NB4 (cell line): ENCODE measurements at regions not wholly inside any gene's neighbourhood (a gene's known extent, or its start where the extent isn't known, plus 50 kb on each side); places are given as distances from the start of the nearest gene placed in this dataset.

ENCODE experiments used
- MAX ChIP-seq: IDR thresholded peaks from 2 replicates; pipeline ENCODE4 v1.6.1; 2011; ENCODE audit warnings: low read depth, low read length
- POLR2A ChIP-seq: IDR thresholded peaks from 2 replicates; pipeline ENCODE4 v1.6.1; 2011; ENCODE audit warnings: mild to moderate bottlenecking; ENCODE audit not compliant: insufficient read length; ENCODE audit errors: extremely low read depth
- TF ChIP-seq, protein P1 (sequence below): IDR thresholded peaks from one replicate; pipeline ENCODE4 v1.5.1; 2012; ENCODE audit warnings: low read depth, low read length

- TF ChIP-seq, protein P1, sequence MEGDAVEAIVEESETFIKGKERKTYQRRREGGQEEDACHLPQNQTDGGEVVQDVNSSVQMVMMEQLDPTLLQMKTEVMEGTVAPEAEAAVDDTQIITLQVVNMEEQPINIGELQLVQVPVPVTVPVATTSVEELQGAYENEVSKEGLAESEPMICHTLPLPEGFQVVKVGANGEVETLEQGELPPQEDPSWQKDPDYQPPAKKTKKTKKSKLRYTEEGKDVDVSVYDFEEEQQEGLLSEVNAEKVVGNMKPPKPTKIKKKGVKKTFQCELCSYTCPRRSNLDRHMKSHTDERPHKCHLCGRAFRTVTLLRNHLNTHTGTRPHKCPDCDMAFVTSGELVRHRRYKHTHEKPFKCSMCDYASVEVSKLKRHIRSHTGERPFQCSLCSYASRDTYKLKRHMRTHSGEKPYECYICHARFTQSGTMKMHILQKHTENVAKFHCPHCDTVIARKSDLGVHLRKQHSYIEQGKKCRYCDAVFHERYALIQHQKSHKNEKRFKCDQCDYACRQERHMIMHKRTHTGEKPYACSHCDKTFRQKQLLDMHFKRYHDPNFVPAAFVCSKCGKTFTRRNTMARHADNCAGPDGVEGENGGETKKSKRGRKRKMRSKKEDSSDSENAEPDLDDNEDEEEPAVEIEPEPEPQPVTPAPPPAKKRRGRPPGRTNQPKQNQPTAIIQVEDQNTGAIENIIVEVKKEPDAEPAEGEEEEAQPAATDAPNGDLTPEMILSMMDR: no peak
- no peak for TF ChIP-seq POLR2A
- TF ChIP-seq MAX: no peak
These were observed 243.8 kb downstream of the CDK5RAP2 start for GRCh38 chr9:120336021-120336752.
